Ovary (tissue), 7 donors: ENCODE measurements at regions not wholly inside any gene's neighbourhood (a gene's known extent, or its start where the extent isn't known, plus 50 kb on each side); places are given as distances from the start of the nearest gene placed in this dataset.

ENCODE experiments used
- DNase-seq, 5 donors: peaks; one replicate each; pipeline ENCODE4 v3.0.0-alpha.2; 2019 to 2020
- H3K27ac ChIP-seq, 2 donors: fragments of 200-600 bp; one replicate each; pipeline versions ENCODE4 v1.5.1 to v1.8.0; 2019 to 2022
- H3K27me3 ChIP-seq: fragments of 200-600 bp; one replicate; pipeline ENCODE4 v1.8.0; 2022
- H3K36me3 ChIP-seq: fragments of 200-600 bp; sonication (generic); one replicate; pipeline ENCODE4 v1.5.1; 2019
- H3K4me1 ChIP-seq: one replicate; pipeline ENCODE4 v1.8.1; 2013; ENCODE audit warnings: mild to moderate bottlenecking, moderate library complexity; ENCODE audit not compliant: insufficient read depth
- H3K4me3 ChIP-seq: fragments of 200-600 bp; sonication (generic); one replicate; pipeline ENCODE4 v1.5.1; 2017
- H3K9me3 ChIP-seq, 2 donors: fragments of 200-600 bp in 1 of 2; sonication (generic) in 1 of 2; one replicate each; pipeline versions ENCODE4 v1.5.1 to v1.8.1; 2013 to 2019; ENCODE audit warnings: mild to moderate bottlenecking in 1 of 2, moderate library complexity in 1 of 2
- EP300 ChIP-seq: sonication (generic); formaldehyde crosslinking; IDR thresholded peaks from one replicate; pipeline ENCODE4 v1.6.1; 2017; ENCODE audit warnings: antibody characterized with exemption
- POLR2A ChIP-seq: fragments of 450-650 bp; IDR thresholded peaks from one replicate; pipeline ENCODE4 v1.6.1; 2017; ENCODE audit warnings: antibody characterized with exemption, mild to moderate bottlenecking, moderate library complexity
- WGBS, 3 donors: extraction: QIAGEN DNeasy Blood & Tissue Kit in 1 of 3; methylation state at CpG; one replicate each; pipeline versions ENCODE4 v1.1.5 to v1.1.7; 2013 to 2017; 5-methylcytosine and 5-hydroxymethylcytosine counted together
- intact Hi-C, 4 donors: fragments of 100-400 bp; cut with DNase I; formaldehyde crosslinking; loops; one replicate each; pipeline versions ENCODE4 v1.11.0 to v1.15.1; 2022 to 2023
- TF ChIP-seq, protein P1 (sequence below), 3 donors: fragments of 450-650 bp in 2 of 3; fragments of 200-600 bp in 1 of 3; IDR thresholded peaks; one replicate each; pipeline versions ENCODE4 v1.5.1 to v1.8.0; 2016 to 2022; ENCODE audit warnings: antibody characterized with exemption in 3 of 3, mild to moderate bottlenecking in 1 of 3
- donor health status: DM: no; HTN: no; CAD: no; lungs with moderate emphysema.
- donor health status: DM: no; HTN: no; CAD: no.
- donor health status: Bipolar disorder and iron deficiency.
- donor health status: DM: no; HTN: no; CAD: no.
- donor health status: DM: yes; HTN: yes; CAD: no.

DNA sequence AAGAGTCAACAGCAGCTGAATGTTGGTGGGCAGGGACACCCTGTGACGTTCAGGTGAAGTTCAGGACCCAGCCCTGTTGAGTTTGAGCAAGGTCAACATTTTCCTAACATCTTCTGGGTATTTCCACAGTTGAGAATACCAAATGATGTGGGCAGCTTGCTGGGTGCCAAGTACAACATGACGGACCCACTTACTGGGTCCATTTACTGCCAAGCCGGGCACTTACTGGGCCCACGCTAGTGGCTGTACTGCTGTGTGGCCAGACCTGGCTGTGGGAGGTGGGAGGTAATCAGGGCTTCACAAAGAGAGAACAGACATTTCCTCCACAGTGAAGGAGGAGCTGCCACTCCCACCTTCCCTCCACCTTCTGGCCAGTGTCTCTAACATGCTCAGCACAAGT lies 99.2 kb downstream of the PSMG1 start:
- H3K27me3 ChIP-seq, result no peaks in the 10 kb centered on the region
- no peak for TF ChIP-seq POLR2A
- TF ChIP-seq EP300, result no peak
- TF ChIP-seq, protein P1, sequence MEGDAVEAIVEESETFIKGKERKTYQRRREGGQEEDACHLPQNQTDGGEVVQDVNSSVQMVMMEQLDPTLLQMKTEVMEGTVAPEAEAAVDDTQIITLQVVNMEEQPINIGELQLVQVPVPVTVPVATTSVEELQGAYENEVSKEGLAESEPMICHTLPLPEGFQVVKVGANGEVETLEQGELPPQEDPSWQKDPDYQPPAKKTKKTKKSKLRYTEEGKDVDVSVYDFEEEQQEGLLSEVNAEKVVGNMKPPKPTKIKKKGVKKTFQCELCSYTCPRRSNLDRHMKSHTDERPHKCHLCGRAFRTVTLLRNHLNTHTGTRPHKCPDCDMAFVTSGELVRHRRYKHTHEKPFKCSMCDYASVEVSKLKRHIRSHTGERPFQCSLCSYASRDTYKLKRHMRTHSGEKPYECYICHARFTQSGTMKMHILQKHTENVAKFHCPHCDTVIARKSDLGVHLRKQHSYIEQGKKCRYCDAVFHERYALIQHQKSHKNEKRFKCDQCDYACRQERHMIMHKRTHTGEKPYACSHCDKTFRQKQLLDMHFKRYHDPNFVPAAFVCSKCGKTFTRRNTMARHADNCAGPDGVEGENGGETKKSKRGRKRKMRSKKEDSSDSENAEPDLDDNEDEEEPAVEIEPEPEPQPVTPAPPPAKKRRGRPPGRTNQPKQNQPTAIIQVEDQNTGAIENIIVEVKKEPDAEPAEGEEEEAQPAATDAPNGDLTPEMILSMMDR (IDR thresholded peaks at IDR 0.05), result no peak
- peaks cover 4% of the 10 kb centered on the region for H3K4me1 ChIP-seq
- WGBS, 3 donors, result 71 to 76% (median 74%) methylated on average over 4 of the region's 4 CpGs
- intact Hi-C loops, result no loop called here
- H3K27ac ChIP-seq, result no peak overlapping the region
- H3K4me3 ChIP-seq, result no peak overlapping the region
- no peaks in the 10 kb centered on the region for H3K9me3 ChIP-seq
- no peak for DNase-seq
- no peaks in the 10 kb centered on the region for H3K36me3 ChIP-seq

- no peak overlapping the region for H3K27ac ChIP-seq
- H3K9me3 ChIP-seq, result no peaks in the 10 kb centered on the region
- H3K4me1 ChIP-seq, result peaks cover 4% of the 10 kb centered on the region
- TF ChIP-seq POLR2A, result no peak
- no peak for TF ChIP-seq EP300
- TF ChIP-seq, protein P1 (IDR thresholded peaks at IDR 0.05), result no peak
- no peaks in the 10 kb centered on the region for H3K27me3 ChIP-seq
- H3K4me3 ChIP-seq, result no peak overlapping the region
- peak in 3 of 5 donors; percentile 48 to 68 (median 66) for DNase-seq
- 8 to 15% (median 11%) methylated on average over 11 of the region's 11 CpGs for WGBS, 3 donors
- intact Hi-C loops, result no loop called here
- no peaks in the 10 kb centered on the region for H3K36me3 ChIP-seq
These were observed 99.8 kb downstream of the PSMG1 start for GRCh38 chr21:39083377-39084008.

- H3K27me3 ChIP-seq, result no peaks in the 10 kb centered on the region
- H3K36me3 ChIP-seq, result no peaks in the 10 kb centered on the region
- H3K9me3 ChIP-seq, result no peaks in the 10 kb centered on the region
- peaks cover 4% of the 10 kb centered on the region for H3K4me1 ChIP-seq
- intact Hi-C loops, result no loop called here
- DNase-seq, result no peak
- TF ChIP-seq, protein P1 (IDR thresholded peaks at IDR 0.05), result no peak
- TF ChIP-seq EP300, result no peak
- TF ChIP-seq POLR2A, result no peak
- no peak overlapping the region for H3K27ac ChIP-seq
- WGBS, 3 donors, result 36 to 51% (median 38%) methylated on average over 19 to 24 of the region's 24 CpGs
- no peak overlapping the region for H3K4me3 ChIP-seq
These were observed 100.4 kb downstream of the PSMG1 start for GRCh38 chr21:39082656-39083376.

- no peak overlapping the region for H3K27ac ChIP-seq
- DNase-seq, result no peak
- no peaks in the 10 kb centered on the region for H3K27me3 ChIP-seq
- H3K4me1 ChIP-seq, result peaks cover 4% of the 10 kb centered on the region
- no peaks in the 10 kb centered on the region for H3K9me3 ChIP-seq
- no peak for TF ChIP-seq POLR2A
- no peak for TF ChIP-seq EP300
- TF ChIP-seq, protein P1 (IDR thresholded peaks at IDR 0.05), result no peak
- WGBS, 3 donors, result 93 to 96% (median 94%) methylated on average over 5 of the region's 5 CpGs
- H3K4me3 ChIP-seq, result no peak overlapping the region
- H3K36me3 ChIP-seq, result no peaks in the 10 kb centered on the region
- intact Hi-C loops, result no loop called here
These were observed 102.9 kb downstream of the PSMG1 start for GRCh38 chr21:39080366-39080765.
